Posterior cingulate gyrus (tissue), 11 donors: ENCODE measurements at regions not wholly inside any gene's neighbourhood (a gene's known extent, or its start where the extent isn't known, plus 50 kb on each side); places are given as distances from the start of the nearest gene placed in this dataset.
A peak's percentile ranks its signal among the peaks of the same experiment; 100 is the strongest.
"Not testable (repeated sequence)": the region's sequence is repeated elsewhere in the genome, so short reads cannot be mapped to it uniquely, and the experiment has no call there.

Experiments
- DNase-seq, 10 donors: peaks; one replicate each; pipeline versions ENCODE4 v3.0.0 to v3.0.0-alpha.2; 2020 to 2021; ENCODE audit warnings: mixed read lengths in 3 of 10
- intact Hi-C: fragments of 100-400 bp; cut with DNase I; formaldehyde crosslinking; loops from one replicate; pipeline ENCODE4 v1.15.1; 2023

DNA sequence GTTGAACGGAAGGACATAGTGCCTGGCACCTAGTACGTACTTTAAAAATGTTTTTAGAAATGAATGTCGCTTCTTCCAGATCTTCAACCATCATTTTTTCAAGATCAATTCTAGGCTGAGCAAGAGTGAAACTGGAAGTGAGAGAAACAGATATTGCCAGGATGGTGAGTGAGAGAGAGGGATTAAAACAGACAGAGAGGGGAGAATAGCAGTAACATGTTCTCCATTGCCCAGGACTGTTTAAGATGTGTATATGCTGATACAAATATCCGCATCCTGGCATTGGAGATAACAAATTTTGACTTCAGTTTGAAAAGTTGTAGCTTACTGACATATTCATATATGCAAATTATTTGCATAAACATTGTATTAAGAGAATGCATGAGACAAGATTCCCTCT is 1156.1 kb downstream of the TBL1XR1 start:
- DNase-seq: no peak
- intact Hi-C loops: no loop called here

DNA sequence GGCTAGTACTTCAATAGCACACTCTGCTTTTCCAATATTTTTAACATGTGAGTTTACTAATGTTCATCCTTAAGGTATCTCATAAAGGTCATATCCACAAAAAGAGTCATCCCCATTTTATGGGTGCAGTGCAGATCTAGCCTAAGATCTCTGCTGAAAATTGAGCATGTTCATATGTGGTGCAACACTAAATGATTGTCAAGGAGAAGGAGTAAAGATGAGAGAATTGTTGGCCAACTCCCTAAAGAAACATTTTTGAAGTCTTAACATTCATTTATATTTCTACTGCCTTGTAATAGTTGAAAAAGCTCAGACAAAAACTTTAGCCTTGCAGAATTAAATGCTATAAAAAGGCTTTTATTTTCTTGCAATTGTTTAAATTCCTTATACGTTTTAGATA is 1159.6 kb downstream of the TBL1XR1 start:
- DNase-seq: no peak
- intact Hi-C loops: no loop called here

GRCh38 chr3:176032043-176032442 is 1165.2 kb downstream of the TBL1XR1 start:
- no peak for DNase-seq
- intact Hi-C loops: no loop called here

GRCh38 chr3:176016203-176016602 is 1157.1 kb downstream of the NAALADL2 start:
- intact Hi-C loops: not testable (repeated sequence)
- DNase-seq: peak in 3 of 10 donors; percentile 43 to 72 (median 58)

DNA sequence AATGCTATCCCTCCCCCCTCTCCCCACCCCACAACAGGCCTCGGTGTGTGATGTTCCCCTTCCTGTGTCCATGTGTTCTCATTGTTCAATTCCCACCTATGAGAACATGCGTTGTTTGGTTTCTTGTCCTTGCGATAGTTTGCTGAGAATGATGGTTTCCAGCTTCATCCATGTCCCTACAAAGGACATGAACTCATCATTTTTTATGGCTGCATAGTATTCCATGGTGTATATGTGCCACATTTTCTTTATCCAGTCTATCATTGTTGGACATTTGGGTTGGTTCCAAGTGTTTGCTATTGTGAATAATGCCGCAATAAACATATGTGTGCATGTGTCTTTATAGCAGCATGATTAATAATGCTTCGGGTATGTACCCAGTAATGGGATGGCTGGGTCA is 1156.1 kb downstream of the NAALADL2 start:
- DNase-seq, intact Hi-C loops: not testable (repeated sequence)

- intact Hi-C loops: no loop called here
- no peak for DNase-seq
Observed at GRCh38 chr3:176009256-176009655, 1150.1 kb downstream of the NAALADL2 start.

- intact Hi-C loops: no loop called here
- no peak for DNase-seq
Observed at GRCh38 chr3:176005564-176005963, 1146.4 kb downstream of the NAALADL2 start.

DNA sequence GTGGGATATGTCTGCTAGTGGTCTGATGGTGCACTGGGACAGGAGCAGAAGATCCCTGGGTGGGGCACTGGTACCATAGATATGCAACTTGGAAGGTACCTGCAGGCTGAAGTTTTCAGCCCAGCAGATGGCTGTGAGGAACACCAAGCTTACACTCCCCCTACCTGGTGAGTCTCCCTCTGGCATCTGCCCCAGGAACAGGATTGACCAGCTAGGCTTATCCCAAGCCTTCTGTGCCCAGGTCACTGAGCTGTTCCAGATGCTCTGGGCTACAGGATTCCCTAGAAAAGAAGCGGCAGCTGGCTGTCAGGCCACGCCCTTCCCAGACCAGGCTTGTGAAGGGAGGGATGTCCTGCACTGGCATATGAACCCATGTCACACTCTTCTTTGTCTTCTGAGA is 1130.0 kb downstream of the NAALADL2 start:
- no peak for DNase-seq
- intact Hi-C loops: no loop called here

GRCh38 chr3:175988401-175988800 is 1129.3 kb downstream of the NAALADL2 start:
- no peak for DNase-seq
- intact Hi-C loops: no loop called here

DNA sequence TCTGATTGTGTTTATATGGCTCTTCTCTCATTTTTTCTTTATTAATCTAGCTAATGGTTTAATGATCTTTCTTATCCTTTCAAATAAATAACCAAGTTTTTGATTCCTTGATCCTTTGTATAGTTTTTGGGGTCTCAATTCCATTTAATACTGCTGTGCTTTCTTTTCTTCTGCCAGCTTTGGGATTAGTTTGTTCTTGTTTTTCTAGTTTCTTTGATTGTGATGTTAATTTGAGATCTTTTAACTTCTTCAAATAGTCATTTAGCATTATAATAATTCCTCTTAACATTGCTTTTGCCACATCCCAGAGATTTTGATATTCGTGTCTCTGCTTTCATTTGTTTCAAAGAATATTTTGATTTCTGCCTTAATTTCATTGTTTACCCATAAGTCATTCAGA is 1126.6 kb downstream of the NAALADL2 start:
- intact Hi-C loops: no loop called here
- no peak for DNase-seq

GRCh38 chr3:175983379-175983778 is 1124.2 kb downstream of the NAALADL2 start:
- DNase-seq: no peak
- intact Hi-C loops: no loop called here

DNA sequence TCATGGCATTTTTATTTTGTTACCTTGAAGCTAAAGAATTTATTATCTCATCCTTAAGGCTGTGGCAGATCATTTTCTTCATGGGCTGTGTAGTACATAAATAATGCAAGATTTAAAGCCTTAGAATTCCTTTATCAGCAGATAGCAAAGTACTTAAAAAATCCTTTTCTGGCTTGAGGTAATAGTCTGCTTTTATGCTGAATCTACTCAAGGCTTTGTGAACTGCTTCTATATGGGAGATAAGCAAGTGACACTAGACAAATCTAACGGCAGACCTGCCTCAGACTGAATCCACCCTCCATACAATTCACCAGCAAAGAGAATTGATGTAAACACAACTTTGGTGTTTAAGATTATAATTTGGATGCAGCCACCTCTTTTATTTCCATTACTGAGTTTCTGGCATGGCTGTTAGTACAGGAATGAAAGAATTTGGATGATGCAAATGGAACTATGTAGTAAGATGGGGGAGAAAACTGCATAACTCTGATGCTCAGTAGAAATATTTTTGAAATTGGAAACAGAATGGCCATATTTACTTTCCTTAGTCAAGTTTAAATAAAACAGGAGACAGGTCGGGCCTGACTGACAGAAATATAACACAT is 1121.5 kb downstream of the NAALADL2 start:
- DNase-seq: no peak

GRCh38 chr3:175977968-175978752 is 1119.0 kb downstream of the NAALADL2 start:
- intact Hi-C loops: no loop called here
- DNase-seq: peak in 4 of 10 donors; percentile 26 to 75 (median 66)

More for the DNA sequence above, 1121.5 kb downstream of the NAALADL2 start:
- intact Hi-C loops: no loop called here

GRCh38 chr3:175969456-175969855 is 1110.3 kb downstream of the NAALADL2 start:
- no peak for DNase-seq
- intact Hi-C loops: no loop called here

- DNase-seq: no peak
- intact Hi-C loops: no loop called here
Observed at GRCh38 chr3:175965036-175965435, 1105.9 kb downstream of the NAALADL2 start.

DNA sequence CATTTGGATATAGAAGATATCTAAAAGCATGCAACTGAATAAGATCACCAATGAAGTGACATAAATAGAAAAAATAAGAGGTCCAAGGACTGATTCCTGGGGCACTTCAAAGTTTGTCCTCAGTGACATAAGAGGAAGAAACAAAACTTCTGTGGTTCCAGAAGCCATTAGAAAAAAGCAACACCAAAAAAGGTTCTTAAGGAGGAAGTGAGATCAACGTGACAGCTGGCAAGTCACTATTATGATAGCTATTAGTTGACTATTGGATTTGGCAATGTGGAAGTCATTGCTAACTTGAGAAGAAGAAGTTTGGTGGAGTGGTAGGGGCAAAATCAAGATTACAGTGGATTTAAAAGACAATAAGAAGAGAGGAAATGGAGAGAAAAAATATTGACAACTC is 1098.3 kb downstream of the NAALADL2 start:
- intact Hi-C loops: loop anchor here (5.0 kb wide), 1 partner anchor 470 kb away; no protein-coding TSS in a partner anchor
- no peak for DNase-seq

GRCh38 chr3:175956964-175957363 is 1097.8 kb downstream of the NAALADL2 start:
- DNase-seq: no peak
- intact Hi-C loops: loop anchor here (5.0 kb wide), 1 partner anchor 470 kb away; no protein-coding TSS in a partner anchor

DNA sequence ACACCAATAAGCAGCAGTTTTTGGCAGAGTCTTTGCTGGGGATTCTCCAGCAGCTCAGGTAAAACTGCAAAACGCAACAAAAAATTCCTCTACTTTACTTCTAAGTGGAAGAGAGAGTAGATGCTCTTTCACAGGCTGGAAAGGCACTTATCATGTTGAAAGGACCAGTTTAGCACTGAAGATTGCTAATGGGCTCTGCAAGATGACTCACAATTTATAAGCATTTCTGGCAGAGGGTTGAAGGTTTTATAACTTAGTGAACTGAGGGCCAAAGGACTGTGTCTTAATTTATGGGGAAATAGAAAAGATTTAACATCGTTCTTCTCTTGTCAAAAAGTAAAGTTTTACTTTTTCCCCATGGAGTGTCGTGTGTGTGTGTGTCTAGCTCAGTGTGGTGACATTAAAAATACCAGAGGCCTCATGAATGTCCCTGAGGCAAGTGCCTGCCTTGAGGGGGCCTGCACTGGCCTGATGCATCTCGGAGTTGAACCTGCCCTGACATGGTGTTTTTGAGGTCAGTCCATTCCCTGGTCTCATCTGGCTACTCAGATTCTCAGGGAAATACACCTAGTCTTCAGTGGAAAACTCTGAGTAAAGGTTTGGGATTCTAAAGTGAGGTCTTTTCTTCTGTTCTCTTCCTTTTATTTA is 1092.0 kb downstream of the NAALADL2 start:
- no peak for DNase-seq
- intact Hi-C loops: no loop called here

DNA sequence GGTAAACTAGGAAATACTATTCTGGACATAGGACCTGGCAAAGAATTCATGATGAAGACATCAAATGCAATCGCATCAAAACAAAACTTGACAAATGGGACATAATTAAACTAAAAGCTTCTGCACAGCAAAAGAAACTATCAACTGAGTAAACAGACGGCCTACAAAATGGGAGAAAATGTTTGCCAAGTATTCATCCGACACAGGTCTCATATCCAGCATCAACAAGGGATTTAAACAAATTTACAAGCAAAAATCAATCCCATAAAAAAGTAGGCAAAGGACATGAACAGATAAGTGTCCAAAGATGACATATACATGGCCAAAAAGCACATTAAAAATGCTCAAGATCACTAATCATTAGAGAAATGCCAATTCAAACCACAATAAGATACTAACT is 1088.9 kb downstream of the NAALADL2 start:
- intact Hi-C loops: no loop called here
- DNase-seq: no peak

- intact Hi-C loops: no loop called here
- DNase-seq: peak in 2 of 10 donors; percentile 20 to 34
Observed at GRCh38 chr3:175941352-175941751, 1082.2 kb downstream of the NAALADL2 start.

DNA sequence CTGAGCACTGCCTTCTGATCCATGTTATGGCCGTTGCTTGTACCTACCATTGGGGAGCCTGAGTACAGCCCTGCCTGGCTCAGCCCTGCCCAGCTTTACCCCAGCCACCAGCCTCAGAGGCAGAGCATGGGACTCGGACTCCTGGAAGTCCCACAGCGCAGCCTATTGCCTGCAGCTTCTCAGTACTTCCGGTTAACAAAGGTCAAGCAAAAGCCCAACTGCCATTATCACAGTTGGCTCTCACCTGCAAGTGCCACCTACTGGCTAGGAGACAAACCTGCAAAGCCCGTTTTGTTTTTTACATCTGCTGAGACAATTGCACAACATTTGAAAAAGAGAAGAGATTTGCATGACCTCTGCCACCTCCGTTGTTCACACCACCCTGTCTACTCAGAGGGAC is 1081.7 kb downstream of the NAALADL2 start:
- intact Hi-C loops: no loop called here
- DNase-seq: peak in 1 of 10 donors; percentile 69
